H1 (cell line): ENCODE measurements at regions not wholly inside any gene's neighbourhood (a gene's known extent, or its start where the extent isn't known, plus 50 kb on each side); places are given as distances from the start of the nearest gene placed in this dataset.

Experiments
- BCL11A ChIP-seq, 2 experiments: IDR thresholded peaks; one replicate each; pipeline ENCODE4 v1.6.1; 2011; ENCODE audit warnings: low read depth in 2 of 2, low read length in 2 of 2, mild to moderate bottlenecking in 2 of 2
- CREB1 ChIP-seq: IDR thresholded peaks from 2 replicates; pipeline ENCODE4 v1.6.1; 2012; ENCODE audit warnings: inconsistent platforms
- CTCF ChIP-seq, 3 experiments: IDR thresholded peaks; 1 replicate in 2 of 3; 2 replicates in 1 of 3; pipeline versions ENCODE4 v1.5.1 to v1.6.1; 2011; ENCODE audit warnings: low read length in 3 of 3, mild to moderate bottlenecking in 3 of 3, inconsistent platforms in 2 of 3, low read depth in 1 of 3, moderate library complexity in 1 of 3; ENCODE audit not compliant: insufficient read depth in 1 of 3; ENCODE audit errors: control extremely low read depth in 1 of 3
- POLR2A ChIP-seq, 2 experiments: IDR thresholded peaks; 1 replicate in 1 of 2; 2 replicates in 1 of 2; pipeline ENCODE4 v1.6.1; 2011; ENCODE audit warnings: low read depth in 2 of 2, low read length in 2 of 2, mild to moderate bottlenecking in 2 of 2; ENCODE audit errors: control extremely low read depth in 1 of 2
- RAD21 ChIP-seq, 2 experiments: IDR thresholded peaks in 1 of 2; conservative IDR thresholded peaks in 1 of 2; 2 replicates each; pipeline ENCODE4 v1.6.1; 2011; ENCODE audit warnings: low read depth in 2 of 2, low read length in 2 of 2, improper control_type of control experiment in 1 of 2, inconsistent platforms in 1 of 2, mild to moderate bottlenecking in 1 of 2, moderate library complexity in 1 of 2
- SUZ12 ChIP-seq: fragments of 200-600 bp; sonication (generic); IDR thresholded peaks from 2 replicates; pipeline ENCODE4 v1.6.1; 2012; ENCODE audit warnings: mild to moderate bottlenecking, inconsistent platforms, low read length, moderate library complexity, mixed read lengths
- YY1 ChIP-seq: IDR thresholded peaks from 2 replicates; pipeline ENCODE4 v1.6.1; 2011; ENCODE audit warnings: low read depth, mild to moderate bottlenecking, low read length

GRCh38 chr20:6940876-6941275 lies 173.4 kb downstream of the BMP2 start:
- TF ChIP-seq CTCF (IDR thresholded peaks at IDR 0.05; ENCODE audit: control extremely low read depth in 1 of 3, insufficient read depth in 1 of 3, low read depth in 1 of 3, low read length in 3 of 3), result no peak
- no peak for TF ChIP-seq BCL11A (IDR thresholded peaks at IDR 0.05; ENCODE audit: low read depth in 2 of 2, low read length in 2 of 2)
- TF ChIP-seq RAD21 (IDR thresholded peaks at IDR 0.05 in 1 of 2, conservative IDR thresholded peaks at IDR 0.05 in 1 of 2; ENCODE audit: low read depth in 2 of 2, low read length in 2 of 2), result no peak
- TF ChIP-seq YY1, result no peak
- TF ChIP-seq POLR2A (IDR thresholded peaks at IDR 0.05; ENCODE audit: control extremely low read depth in 1 of 2, low read depth in 2 of 2, low read length in 2 of 2), result no peak
- no peak for TF ChIP-seq CREB1
- TF ChIP-seq SUZ12, result no peak
